ENCODE measurements at regions not wholly inside any gene's neighbourhood (a gene's known extent, or its start where the extent isn't known, plus 50 kb on each side); places are given as distances from the start of the nearest gene placed in this dataset.

GRCh38 chr6:82612475-82613039, 248.9 kb downstream of the TPBG start:
- H3K9me3 Mint-ChIP-seq = no peaks in the 10 kb centered on the region
- no peak overlapping the region for H3K4me3 Mint-ChIP-seq
- no peaks in the 10 kb centered on the region for H3K27me3 Mint-ChIP-seq (ENCODE audit: low read depth)
- TF ChIP-seq CTCF (conservative IDR thresholded peaks at IDR 0.05) = no peak
- H3K4me1 Mint-ChIP-seq = peaks cover 21% of the 10 kb centered on the region
- H3K27ac Mint-ChIP-seq (ENCODE audit: unreplicated experiment) = no peak overlapping the region
- DNase-seq (ENCODE audit: low read depth, low spot score) = no peak
- H3K36me3 Mint-ChIP-seq (ENCODE audit: low read depth) = no peaks in the 10 kb centered on the region

- H3K9me3 Mint-ChIP-seq = no peaks in the 10 kb centered on the region
- TF ChIP-seq CTCF (conservative IDR thresholded peaks at IDR 0.05) = no peak
- no peak for DNase-seq (ENCODE audit: low read depth, low spot score)
- peaks cover 2% of the 10 kb centered on the region for H3K4me1 Mint-ChIP-seq
- H3K27ac Mint-ChIP-seq (ENCODE audit: unreplicated experiment) = no peak overlapping the region
- no peaks in the 10 kb centered on the region for H3K36me3 Mint-ChIP-seq (ENCODE audit: low read depth)
- no peaks in the 10 kb centered on the region for H3K27me3 Mint-ChIP-seq (ENCODE audit: low read depth)
- H3K4me3 Mint-ChIP-seq = no peak overlapping the region
Measured at GRCh38 chr6:82614518-82614917, 250.9 kb downstream of the TPBG start.

GRCh38 chr6:82616386-82617028, 252.9 kb downstream of the TPBG start:
- H3K27ac Mint-ChIP-seq (ENCODE audit: unreplicated experiment) = no peak overlapping the region

GRCh38 chr6:82617648-82618047, 254.0 kb downstream of the TPBG start:
- peaks cover 9% of the 10 kb centered on the region for H3K9me3 Mint-ChIP-seq
- no peaks in the 10 kb centered on the region for H3K36me3 Mint-ChIP-seq (ENCODE audit: low read depth)
- DNase-seq (ENCODE audit: low read depth, low spot score) = no peak
- TF ChIP-seq CTCF (conservative IDR thresholded peaks at IDR 0.05) = no peak
- no peak overlapping the region for H3K4me3 Mint-ChIP-seq
- H3K27me3 Mint-ChIP-seq (ENCODE audit: low read depth) = no peaks in the 10 kb centered on the region
- no peaks in the 10 kb centered on the region for H3K4me1 Mint-ChIP-seq
- H3K27ac Mint-ChIP-seq (ENCODE audit: unreplicated experiment) = no peak overlapping the region

More at GRCh38 chr6:82616386-82617028, 252.9 kb downstream of the TPBG start:
- Mint-ChIP-seq H3K9me3 (peaks cover 7% of the 10 kb centered on the region), H3K36me3 (ENCODE audit: low read depth) (no peaks in the 10 kb centered on the region), H3K27me3 (ENCODE audit: low read depth) (no peaks in the 10 kb centered on the region), H3K4me3 (no peak overlapping the region), H3K4me1 (no peaks in the 10 kb centered on the region)
- TF ChIP-seq CTCF (conservative IDR thresholded peaks at IDR 0.05) = no peak
- no peak for DNase-seq (ENCODE audit: low read depth, low spot score)

GRCh38 chr6:82619573-82619972, 256.0 kb downstream of the TPBG start:
- Mint-ChIP-seq H3K27ac (ENCODE audit: unreplicated experiment) (no peak overlapping the region), H3K4me1 (no peaks in the 10 kb centered on the region), H3K9me3 (peaks cover 9% of the 10 kb centered on the region), H3K27me3 (ENCODE audit: low read depth) (no peaks in the 10 kb centered on the region), H3K4me3 (no peak overlapping the region), H3K36me3 (ENCODE audit: low read depth) (no peaks in the 10 kb centered on the region)
- no peak for TF ChIP-seq CTCF (conservative IDR thresholded peaks at IDR 0.05)
- no peak for DNase-seq (ENCODE audit: low read depth, low spot score)

Measured in neural crest cell (in vitro differentiated cells).